CD14-positive monocyte (primary cell): ENCODE measurements at regions not wholly inside any gene's neighbourhood (a gene's known extent, or its start where the extent isn't known, plus 50 kb on each side); places are given as distances from the start of the nearest gene placed in this dataset.

ENCODE experiments used
- DNase-seq, 3 donors: peaks; one replicate each; pipeline ENCODE4 v3.0.0-alpha.2; 2011 to 2022
- H2AFZ ChIP-seq: 2 replicates; pipeline ENCODE4 v1.6.0; 2012; ENCODE audit warnings: mild to moderate bottlenecking, low read depth, low read length, inconsistent platforms; ENCODE audit not compliant: insufficient read depth, poor library complexity, severe bottlenecking
- H3K27ac ChIP-seq, 2 donors: 1 replicate in 1 of 2; 2 replicates in 1 of 2; pipeline ENCODE4 v1.5.1; 2012 to 2013; ENCODE audit warnings: low read length in 2 of 2, control low read depth in 1 of 2, inconsistent platforms in 1 of 2, low read depth in 1 of 2, mild to moderate bottlenecking in 1 of 2
- H3K27me3 ChIP-seq, 2 donors: one replicate each; pipeline versions ENCODE4 v1.6.0 to v1.6.1; 2011 to 2013; ENCODE audit warnings: low read length in 2 of 2; ENCODE audit not compliant: control insufficient read depth in 2 of 2, insufficient read depth in 2 of 2
- H3K36me3 ChIP-seq, 2 donors: replicated peaks in 1 of 2; 1 replicate in 1 of 2; 2 replicates in 1 of 2; pipeline versions ENCODE4 v1.5.1 to v1.6.1; 2012 to 2013; ENCODE audit warnings: low read length in 2 of 2, control low read depth in 1 of 2, inconsistent platforms in 1 of 2, mild to moderate bottlenecking in 1 of 2; ENCODE audit not compliant: insufficient read depth in 2 of 2, control insufficient read depth in 1 of 2
- H3K4me1 ChIP-seq, 2 donors: 1 replicate in 1 of 2; 2 replicates in 1 of 2; pipeline versions ENCODE4 v1.5.1 to v1.6.1; 2012 to 2013; ENCODE audit warnings: low read length in 2 of 2, control low read depth in 1 of 2, inconsistent platforms in 1 of 2, mild to moderate bottlenecking in 1 of 2, moderate library complexity in 1 of 2; ENCODE audit not compliant: insufficient read depth in 2 of 2, control insufficient read depth in 1 of 2
- H3K4me2 ChIP-seq: replicated peaks from 2 replicates; pipeline ENCODE3; 2012; ENCODE audit warnings: low read length, moderate library complexity, mild to moderate bottlenecking; ENCODE audit not compliant: poor library complexity, severe bottlenecking; ENCODE audit errors: extremely low read depth
- H3K4me3 ChIP-seq, 3 experiments: fragments of 200-600 bp in 1 of 3; sonication (generic) in 1 of 3; replicated peaks in 1 of 3; 1 replicate in 2 of 3; 2 replicates in 1 of 3; pipeline ENCODE4 v1.5.1; 2011 to 2013; ENCODE audit warnings: low read length in 3 of 3, mild to moderate bottlenecking in 3 of 3, control low read depth in 2 of 3, low read depth in 2 of 3, inconsistent platforms in 1 of 3, moderate library complexity in 1 of 3
- H3K79me2 ChIP-seq: 2 replicates; pipeline ENCODE4 v1.6.0; 2012; ENCODE audit warnings: mild to moderate bottlenecking, control low read depth, inconsistent platforms, low read length, moderate library complexity; ENCODE audit not compliant: insufficient read depth
- H3K9ac ChIP-seq: 2 replicates; pipeline ENCODE4 v1.6.0; 2017; ENCODE audit warnings: low read length, mild to moderate bottlenecking; ENCODE audit not compliant: insufficient read depth, poor library complexity, severe bottlenecking
- H3K9me3 ChIP-seq, 2 donors: replicated peaks in 1 of 2; 1 replicate in 1 of 2; 2 replicates in 1 of 2; pipeline versions ENCODE4 v1.5.1 to v1.6.1; 2012 to 2013; ENCODE audit warnings: low read length in 2 of 2, control low read depth in 1 of 2; ENCODE audit not compliant: control insufficient read depth in 1 of 2, insufficient read depth in 1 of 2
- H4K20me1 ChIP-seq: 2 replicates; pipeline ENCODE4 v1.6.0; 2012; ENCODE audit warnings: mild to moderate bottlenecking, low read length, control low read depth, moderate library complexity; ENCODE audit not compliant: insufficient read depth
- H3K27ac Mint-ChIP-seq, 7 donors: one replicate each; pipeline ENCODE4 v1.8.0; 2020; ENCODE audit warnings: mild to moderate bottlenecking in 7 of 7, mixed read lengths in 7 of 7, moderate library complexity in 6 of 7, inconsistent platforms in 2 of 7
- H3K27me3 Mint-ChIP-seq, 3 donors: one replicate each; pipeline ENCODE4 v1.8.0; 2021 to 2022; ENCODE audit warnings: low read depth in 3 of 3, mild to moderate bottlenecking in 3 of 3, mixed read lengths in 3 of 3, moderate library complexity in 3 of 3, inconsistent platforms in 1 of 3
- H3K36me3 Mint-ChIP-seq, 2 donors: one replicate each; pipeline ENCODE4 v1.8.0; 2020; ENCODE audit warnings: mixed read lengths in 2 of 2, inconsistent platforms in 1 of 2, mild to moderate bottlenecking in 1 of 2
- H3K4me1 Mint-ChIP-seq: one replicate; pipeline ENCODE4 v1.8.0; 2020; ENCODE audit warnings: mild to moderate bottlenecking, mixed read lengths
- H3K4me3 Mint-ChIP-seq, 2 donors: one replicate each; pipeline ENCODE4 v1.8.0; 2020; ENCODE audit warnings: mild to moderate bottlenecking in 2 of 2, mixed read lengths in 2 of 2, moderate library complexity in 1 of 2
- H3K9me3 Mint-ChIP-seq, 7 donors: one replicate each; pipeline ENCODE4 v1.8.0; 2020 to 2022; ENCODE audit warnings: mixed read lengths in 7 of 7, mild to moderate bottlenecking in 6 of 7, moderate library complexity in 6 of 7, inconsistent platforms in 2 of 7
- WGBS: methylation state at CpG from one replicate; pipeline ENCODE4 v1.1.5; 2013; ENCODE audit warnings: missing lambda C conversion rate; ENCODE audit not compliant: insufficient coverage; 5-methylcytosine and 5-hydroxymethylcytosine counted together
- intact Hi-C, 2 donors: fragments of 100-400 bp; cut with micrococcal nuclease; formaldehyde crosslinking; loops; one replicate each; pipeline versions ENCODE4 v1.15.0 to v1.15.1; 2023
- TF ChIP-seq, protein P1 (sequence below): fragments of 200-600 bp; IDR thresholded peaks from one replicate; pipeline ENCODE4 v1.8.0; 2022; ENCODE audit warnings: antibody characterized with exemption, mild to moderate bottlenecking

- no peaks in the 10 kb centered on the region for H3K27me3 ChIP-seq
Measured at GRCh38 chr2:38194751-38195150, 118.8 kb upstream of the CYP1B1 start.

DNA sequence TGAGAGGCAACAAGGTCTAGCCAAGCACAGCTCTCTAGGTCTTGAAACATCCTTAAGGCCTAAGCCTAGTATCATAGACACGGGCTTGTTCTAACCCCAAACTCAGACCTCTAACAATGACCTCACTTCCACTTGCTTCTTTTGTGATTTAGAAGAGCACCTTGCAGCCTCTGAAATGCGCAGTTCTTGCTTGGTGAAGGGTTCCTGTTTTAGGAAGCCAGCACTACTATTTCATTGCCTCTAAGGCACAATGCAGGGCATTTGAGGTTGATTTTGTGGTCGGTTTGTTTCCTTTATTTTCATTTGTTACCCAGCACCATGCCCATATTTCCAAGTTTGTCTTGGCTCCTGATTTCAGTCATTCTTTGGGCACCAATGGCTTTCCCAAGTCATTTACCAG, 117.0 kb upstream of the CYP1B1 start:
- peaks cover 0 to 6% (median 4%) of the 10 kb centered on the region in 7 donors for H3K9me3 Mint-ChIP-seq
- Histone ChIP-seq H3K4me1 (peaks cover 46 to 55% of the 10 kb centered on the region in 2 donors), H3K27ac (no peak overlapping the region), H3K4me2 (no peak overlapping the region), H3K4me3 (no peak overlapping the region), H3K9me3 (no peaks in the 10 kb centered on the region), H2AFZ (no peak overlapping the region), H3K79me2 (no peaks in the 10 kb centered on the region), H4K20me1 (no peaks in the 10 kb centered on the region), H3K9ac (no peak overlapping the region), H3K36me3 (no peaks in the 10 kb centered on the region), H3K27me3 (no peaks in the 10 kb centered on the region)
- DNase-seq: peak in 2 of 3 donors; percentile 34 to 35
- intact Hi-C loops: no loop called here
- peaks cover 2 to 13% (median 8%) of the 10 kb centered on the region in 3 donors for H3K27me3 Mint-ChIP-seq
- TF ChIP-seq, protein P1, sequence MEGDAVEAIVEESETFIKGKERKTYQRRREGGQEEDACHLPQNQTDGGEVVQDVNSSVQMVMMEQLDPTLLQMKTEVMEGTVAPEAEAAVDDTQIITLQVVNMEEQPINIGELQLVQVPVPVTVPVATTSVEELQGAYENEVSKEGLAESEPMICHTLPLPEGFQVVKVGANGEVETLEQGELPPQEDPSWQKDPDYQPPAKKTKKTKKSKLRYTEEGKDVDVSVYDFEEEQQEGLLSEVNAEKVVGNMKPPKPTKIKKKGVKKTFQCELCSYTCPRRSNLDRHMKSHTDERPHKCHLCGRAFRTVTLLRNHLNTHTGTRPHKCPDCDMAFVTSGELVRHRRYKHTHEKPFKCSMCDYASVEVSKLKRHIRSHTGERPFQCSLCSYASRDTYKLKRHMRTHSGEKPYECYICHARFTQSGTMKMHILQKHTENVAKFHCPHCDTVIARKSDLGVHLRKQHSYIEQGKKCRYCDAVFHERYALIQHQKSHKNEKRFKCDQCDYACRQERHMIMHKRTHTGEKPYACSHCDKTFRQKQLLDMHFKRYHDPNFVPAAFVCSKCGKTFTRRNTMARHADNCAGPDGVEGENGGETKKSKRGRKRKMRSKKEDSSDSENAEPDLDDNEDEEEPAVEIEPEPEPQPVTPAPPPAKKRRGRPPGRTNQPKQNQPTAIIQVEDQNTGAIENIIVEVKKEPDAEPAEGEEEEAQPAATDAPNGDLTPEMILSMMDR: no peak
- H3K4me3 Mint-ChIP-seq: peak overlapping the region in 1 of 2 donors; percentile 46
- WGBS: no CpG with 5 or more reads among the region's 3 CpGs
- peak overlapping the region in 5 of 7 donors; percentile 20 to 78 (median 74) for H3K27ac Mint-ChIP-seq
- H3K36me3 Mint-ChIP-seq: peaks cover 28% of the 10 kb centered on the region in 2 donors
- H3K4me1 Mint-ChIP-seq: peaks cover 47% of the 10 kb centered on the region

More at GRCh38 chr2:38194751-38195150, 118.8 kb upstream of the CYP1B1 start:
- no peak overlapping the region for H3K9ac ChIP-seq
- H4K20me1 ChIP-seq: no peaks in the 10 kb centered on the region
- no peaks in the 10 kb centered on the region for H3K79me2 ChIP-seq
- H3K36me3 ChIP-seq: no peaks in the 10 kb centered on the region
- H2AFZ ChIP-seq: no peak overlapping the region
- Mint-ChIP-seq H3K9me3 (peaks cover 0 to 5% (median 2%) of the 10 kb centered on the region in 7 donors), H3K4me3 (no peak overlapping the region), H3K36me3 (peaks cover 20 to 26% of the 10 kb centered on the region in 2 donors), H3K4me1 (peaks cover 53% of the 10 kb centered on the region), H3K27me3 (peaks cover 5 to 16% (median 12%) of the 10 kb centered on the region in 3 donors), H3K27ac (peak overlapping the region in 2 of 7 donors; percentile 14 to 67)
- TF ChIP-seq, protein P1: no peak
- peak in 2 of 3 donors; percentile 25 to 55 for DNase-seq
- H3K27ac ChIP-seq: no peak overlapping the region
- WGBS: 27% methylated on average over 2 of the region's 5 CpGs
- no peak overlapping the region for H3K4me3 ChIP-seq
- no peak overlapping the region for H3K4me2 ChIP-seq
- no peaks in the 10 kb centered on the region for H3K9me3 ChIP-seq
- intact Hi-C loops: no loop called here
- peaks cover 46 to 55% of the 10 kb centered on the region in 2 donors for H3K4me1 ChIP-seq
